HG03108 (cell line): ENCODE measurements at regions not wholly inside any gene's neighbourhood (a gene's known extent, or its start where the extent isn't known, plus 50 kb on each side); places are given as distances from the start of the nearest gene placed in this dataset.

Experiments
- ATAC-seq: cut with Tn5 transposase; IDR thresholded peaks from one replicate; pipeline ENCODE4 v1.9.1; 2021; ENCODE audit warnings: moderate library complexity; ENCODE audit not compliant: unreplicated experiment

DNA sequence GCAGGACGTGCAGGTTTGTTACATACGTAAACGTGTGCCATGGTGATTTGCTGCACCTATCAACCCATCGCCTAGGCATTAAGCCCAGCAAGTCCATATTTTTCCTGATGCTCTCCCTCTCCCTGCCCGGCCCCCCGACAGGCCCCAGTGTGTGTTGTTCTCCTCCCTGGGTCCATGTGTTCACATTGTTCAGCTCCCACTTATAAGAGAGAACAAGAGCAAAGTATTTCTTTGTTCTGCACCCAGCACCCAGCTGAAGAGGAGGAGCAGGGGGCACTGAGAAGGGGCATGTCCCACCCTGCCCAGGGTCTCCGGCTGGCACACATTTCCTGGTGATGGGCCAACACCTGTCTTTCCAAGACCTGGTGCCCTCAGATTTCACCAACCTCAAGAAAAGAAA is 251.1 kb upstream of the ARID1B start:
- ATAC-seq: no peak

DNA sequence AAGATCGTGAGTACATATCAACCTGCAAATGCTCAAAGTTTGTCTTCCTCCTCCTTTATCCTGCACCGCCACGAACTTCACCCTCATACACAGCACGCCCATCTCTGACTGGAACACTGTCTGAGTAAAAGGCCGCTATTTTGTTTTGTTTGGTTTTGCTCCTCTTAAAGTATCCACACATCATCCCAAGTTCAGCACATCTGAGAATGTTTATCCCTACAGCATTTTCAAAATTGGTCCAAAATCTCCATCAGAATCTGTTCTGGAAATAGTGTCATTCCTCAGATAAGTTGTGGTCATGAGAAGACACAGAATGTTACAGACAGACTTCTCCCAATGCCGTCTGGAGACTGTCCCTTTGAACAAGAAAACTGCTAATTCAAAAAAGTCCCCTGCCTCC is 251.6 kb upstream of the ARID1B start:
- ATAC-seq: no peak

DNA sequence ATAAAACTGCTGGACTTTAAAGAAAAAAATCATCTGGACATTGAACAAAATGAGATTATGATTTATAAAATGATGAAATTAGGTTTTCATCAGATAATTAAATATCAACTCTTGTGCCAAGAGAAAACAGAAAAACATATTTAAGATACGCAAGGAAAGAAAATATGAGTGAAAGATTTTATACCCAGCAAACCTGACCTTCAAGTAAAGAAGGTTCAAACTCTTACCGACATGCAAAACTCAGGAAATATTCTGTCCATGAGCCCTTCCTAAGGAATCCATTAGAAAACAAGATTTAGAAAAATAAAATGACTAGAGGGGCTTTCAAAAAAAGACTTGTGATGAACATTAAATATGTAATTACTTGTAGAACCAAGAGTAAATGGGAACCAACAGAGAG is 257.2 kb upstream of the ARID1B start:
- no peak for ATAC-seq

DNA sequence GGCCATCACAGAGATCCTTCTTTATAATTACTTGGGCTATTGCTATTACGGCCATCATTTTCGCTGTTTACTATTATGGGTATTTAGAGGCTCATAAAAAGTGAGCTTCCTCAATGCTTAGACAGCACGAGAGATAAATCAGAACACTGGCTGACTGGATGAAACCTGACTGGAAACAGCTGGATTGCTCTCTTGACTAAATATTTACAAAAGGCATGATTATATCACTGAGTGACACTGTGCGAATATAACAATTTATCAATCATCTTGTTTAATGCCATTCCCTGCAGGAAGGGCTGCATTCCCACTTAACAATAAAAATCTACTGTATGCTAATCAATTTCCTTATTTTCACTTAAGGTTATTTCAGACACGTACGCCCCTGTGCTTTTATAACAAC is 260.1 kb upstream of the ARID1B start:
- no peak for ATAC-seq

DNA sequence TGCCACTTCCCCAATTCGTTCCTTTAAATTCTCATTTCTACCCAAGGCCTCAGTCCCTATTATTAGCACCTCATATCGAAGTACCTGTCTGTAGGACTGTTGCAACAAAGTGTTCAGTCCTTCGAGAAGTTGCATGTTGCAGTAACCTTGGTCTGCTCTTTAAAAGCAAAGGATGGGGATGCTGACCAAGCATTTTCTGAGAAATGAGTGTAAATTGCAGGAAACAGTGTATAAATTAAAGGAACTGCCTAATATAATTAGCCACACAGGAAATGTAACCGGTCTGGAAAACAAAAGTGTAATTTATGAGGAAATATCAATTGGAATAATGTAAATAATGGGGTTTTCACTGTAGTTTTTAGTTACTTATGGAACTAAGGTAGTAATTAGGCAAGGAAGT is 261.9 kb upstream of the ARID1B start:
- no peak for ATAC-seq

DNA sequence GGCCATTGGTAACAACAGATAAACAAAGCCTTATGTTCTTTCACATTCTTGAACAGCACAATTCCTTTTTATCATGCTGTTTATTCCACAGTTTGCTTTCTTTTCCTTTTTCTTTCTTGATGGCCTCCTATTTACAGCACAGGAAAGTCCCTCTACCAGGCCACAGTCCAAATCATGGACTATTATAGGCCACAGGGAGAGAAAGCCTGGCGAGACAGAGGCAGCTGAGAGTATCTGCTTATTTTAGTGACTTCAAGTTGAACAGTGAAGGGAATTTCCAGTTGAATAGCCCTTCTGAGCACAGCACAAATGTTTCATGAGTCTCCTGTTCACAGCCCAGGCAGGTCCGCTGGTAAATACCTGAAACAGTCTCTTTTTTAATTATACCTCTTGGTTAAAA is 263.7 kb upstream of the ARID1B start:
- ATAC-seq: no peak

DNA sequence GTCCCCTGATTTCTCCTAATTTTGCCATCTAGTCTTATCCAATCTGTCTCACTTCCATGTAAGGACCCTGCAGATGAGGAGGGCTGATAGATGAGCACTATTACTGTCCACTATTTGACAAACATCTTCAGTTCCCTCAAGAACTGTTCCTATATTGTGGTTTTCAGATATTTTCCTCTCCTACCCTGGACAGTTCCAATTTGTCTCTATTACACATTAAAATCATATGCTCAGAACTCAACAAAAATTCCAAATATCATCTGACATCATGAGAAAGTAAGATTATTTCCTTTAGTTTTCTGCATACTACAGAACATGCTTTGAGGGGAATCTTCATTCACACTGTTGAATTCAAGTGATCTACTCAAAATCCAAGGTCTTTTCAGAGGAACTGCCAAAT is 265.6 kb upstream of the ARID1B start:
- ATAC-seq: no peak

DNA sequence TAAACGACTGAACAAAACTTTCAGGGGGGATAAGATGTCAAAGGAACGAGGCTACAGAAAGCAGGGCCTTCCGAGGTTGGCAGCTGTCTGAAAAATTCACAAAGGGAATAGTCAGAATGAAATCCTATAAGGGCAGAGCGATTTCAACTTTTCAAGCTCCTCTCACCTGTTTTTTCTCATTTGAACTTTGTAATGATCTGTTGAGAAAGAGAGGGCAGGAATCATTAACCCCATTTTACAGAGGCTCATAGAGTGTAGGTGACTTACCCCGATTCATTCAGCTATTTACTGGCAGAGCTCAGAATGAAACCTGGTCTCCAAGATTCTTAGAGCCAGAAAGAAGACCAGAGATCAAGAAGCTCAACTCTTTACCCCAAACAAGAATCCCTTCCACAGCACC is 266.1 kb upstream of the ARID1B start:
- no peak for ATAC-seq

DNA sequence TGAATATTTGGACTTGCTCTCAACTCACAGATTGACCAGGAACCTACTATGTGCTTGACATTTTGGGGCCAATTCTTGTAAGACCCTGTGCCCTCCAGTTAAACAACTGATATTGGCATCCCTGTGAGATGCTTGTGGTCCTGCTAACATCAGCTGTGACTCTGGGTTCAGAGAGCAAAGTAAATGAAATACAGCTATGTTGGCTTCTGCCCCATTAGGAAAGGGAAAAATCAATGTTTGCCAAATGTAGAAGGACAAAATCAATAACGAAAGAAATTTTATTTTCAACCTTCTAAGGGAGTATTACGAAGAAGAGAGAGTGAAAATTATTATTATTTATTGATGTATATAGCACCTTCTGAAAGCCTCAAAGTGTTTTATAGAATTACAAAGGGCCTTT is 266.9 kb upstream of the ARID1B start:
- no peak for ATAC-seq

DNA sequence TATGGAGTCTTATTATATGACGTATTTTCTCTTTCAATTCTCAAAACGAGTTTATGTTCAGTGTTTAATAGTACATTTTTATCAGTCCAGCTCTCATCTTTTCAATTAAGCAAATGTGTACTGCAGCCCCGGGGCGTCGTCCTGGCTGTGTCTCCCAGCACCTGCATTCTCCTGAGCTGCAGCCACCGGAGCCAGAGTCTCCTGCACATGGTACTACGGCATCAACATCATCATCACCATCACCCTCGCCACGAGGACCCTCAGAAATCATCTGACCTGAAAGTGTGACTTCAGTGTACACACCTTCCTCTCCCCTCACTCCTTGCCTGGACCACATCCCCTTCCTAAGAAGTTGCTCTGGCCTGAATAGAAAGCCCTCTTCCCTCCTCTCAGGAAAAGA is 267.7 kb upstream of the ARID1B start:
- ATAC-seq: no peak

DNA sequence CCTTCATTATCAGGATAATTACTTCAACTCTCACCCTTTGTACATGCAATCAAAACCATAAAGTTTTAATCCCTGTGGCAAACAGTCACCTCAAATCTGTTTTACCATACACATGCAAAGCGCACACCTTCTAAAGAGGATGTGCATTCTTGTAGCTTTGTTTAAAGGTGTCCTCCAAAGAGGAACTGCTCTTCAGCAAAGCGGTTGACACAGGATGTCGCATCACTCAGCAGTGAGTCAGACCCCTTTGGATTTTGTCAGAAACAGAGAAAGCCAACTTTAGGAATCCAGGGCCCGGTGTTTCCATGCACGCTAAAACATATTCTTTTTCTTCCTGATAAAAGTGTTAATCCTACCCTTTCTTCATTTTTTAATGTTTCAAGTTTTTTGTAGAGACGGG is 268.3 kb upstream of the ARID1B start:
- no peak for ATAC-seq

DNA sequence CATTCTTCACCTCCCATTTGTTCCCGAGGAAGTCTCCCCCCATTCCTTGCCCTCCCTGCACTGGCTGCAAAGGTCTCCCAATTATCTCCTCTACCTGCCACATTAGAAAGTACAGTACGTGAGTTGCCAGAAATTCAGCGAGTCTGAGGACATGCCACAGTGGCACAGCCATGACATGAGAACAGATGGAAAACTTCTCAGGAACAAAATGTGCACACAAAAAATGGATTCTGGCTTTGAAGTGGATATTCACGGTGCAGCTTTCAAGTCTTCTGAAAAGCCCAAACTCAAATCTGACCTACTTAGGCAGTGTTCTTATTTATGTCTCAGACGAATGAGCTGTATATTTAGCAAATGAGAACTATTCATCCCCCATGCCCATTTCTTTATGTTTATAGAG is 269.1 kb upstream of the ARID1B start:
- no peak for ATAC-seq

DNA sequence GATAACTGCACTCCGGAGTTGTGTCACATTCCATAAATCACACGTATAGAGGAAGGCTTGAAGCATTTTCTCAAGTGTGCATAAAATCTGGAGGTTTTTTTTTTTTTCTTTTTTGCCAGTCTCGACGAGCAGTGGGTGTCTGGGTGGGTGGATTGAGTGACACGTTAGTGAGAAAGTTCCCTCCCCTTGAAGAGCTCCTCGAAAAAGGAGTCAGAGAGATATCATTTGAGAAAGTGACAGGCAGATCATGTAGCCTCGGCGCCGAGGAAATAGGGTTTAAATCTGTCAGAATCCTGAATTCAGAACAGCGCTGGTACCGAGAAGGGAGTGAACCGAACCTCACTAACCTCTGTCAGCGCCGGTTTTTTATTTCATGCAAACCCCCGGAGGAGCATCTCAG is 269.5 kb upstream of the ARID1B start:
- ATAC-seq: no peak

DNA sequence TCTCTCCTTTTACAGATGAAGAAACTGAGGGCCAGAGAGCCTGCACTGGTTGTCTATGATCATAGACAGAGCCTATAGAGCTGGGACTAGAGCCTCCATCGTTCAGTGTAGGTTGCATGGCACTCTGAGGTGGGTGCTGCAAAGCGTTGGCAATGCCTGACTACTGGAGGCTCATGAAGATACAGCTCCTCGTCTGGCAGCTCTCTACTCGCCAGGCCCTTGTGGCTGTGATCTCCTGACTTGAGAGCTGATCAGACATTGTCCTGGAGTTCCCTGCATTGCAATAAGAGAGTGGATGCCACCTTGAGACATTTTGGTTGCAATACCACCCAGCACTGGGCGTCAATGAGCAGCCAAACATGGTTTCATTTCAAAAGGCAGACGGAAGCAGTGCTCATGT is 270.1 kb upstream of the ARID1B start:
- ATAC-seq: no peak

DNA sequence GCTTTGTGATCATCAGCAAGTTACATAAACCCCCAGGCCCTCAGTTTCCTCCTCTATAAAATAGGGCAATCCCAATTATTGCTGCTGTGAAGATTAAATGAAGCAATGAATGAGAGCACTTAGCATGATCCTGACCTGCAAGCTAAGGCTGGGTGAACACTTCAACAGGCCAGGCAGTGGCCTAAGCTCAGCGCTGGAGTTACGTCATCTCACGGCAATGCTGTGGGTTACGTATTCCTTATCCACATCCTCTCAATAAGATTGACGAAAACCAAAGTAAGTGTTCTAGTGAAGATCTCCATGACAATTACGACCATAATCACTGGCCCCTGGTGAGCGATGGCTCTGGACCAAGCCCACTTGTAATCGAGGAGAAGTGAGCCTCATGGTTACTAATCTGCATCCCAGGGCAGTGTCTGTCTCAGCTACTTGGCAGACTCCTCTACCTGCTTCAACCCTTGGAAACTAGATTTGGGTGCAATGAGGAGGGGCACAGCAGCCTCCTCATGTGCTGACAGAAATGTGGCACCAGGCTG is 274.1 kb upstream of the ARID1B start:
- ATAC-seq: no peak

DNA sequence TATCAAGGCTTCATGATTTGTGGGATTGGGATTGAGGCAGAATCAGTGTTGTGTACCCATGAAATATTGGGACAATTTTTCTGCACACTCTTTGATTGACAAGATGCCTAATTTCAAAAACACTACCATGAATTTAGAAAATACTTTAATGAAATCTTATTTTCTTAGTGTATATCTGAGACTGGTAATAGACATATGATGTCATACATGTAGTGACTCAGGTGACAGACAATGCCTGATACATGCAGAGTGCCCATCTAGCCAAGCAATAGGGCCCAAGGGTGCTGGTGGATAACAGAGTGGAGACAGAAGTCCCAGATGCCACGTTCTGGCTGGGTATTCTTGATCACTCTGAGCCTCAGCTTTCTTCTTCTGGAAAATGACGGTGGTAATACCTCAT is 279.6 kb upstream of the ARID1B start:
- ATAC-seq: no peak

DNA sequence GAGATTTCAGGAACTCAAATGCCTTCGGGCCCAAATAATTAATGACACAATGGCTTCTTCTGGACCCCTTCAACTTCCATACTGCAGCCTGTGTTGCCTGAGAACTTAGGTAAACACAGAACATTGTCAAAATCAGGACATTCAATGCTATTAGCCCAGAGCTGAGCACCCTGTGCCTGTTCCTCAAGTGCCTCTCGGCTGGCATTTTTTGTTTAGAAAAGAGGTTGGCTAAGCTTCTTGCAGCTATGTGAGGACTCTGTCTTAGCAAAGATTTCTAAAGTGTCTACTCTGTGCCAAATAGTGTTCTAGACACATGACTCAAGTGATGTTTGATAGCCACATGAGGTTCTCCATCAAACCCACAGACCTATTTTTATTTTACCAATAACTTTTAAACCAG is 289.3 kb upstream of the ARID1B start:
- no peak for ATAC-seq

DNA sequence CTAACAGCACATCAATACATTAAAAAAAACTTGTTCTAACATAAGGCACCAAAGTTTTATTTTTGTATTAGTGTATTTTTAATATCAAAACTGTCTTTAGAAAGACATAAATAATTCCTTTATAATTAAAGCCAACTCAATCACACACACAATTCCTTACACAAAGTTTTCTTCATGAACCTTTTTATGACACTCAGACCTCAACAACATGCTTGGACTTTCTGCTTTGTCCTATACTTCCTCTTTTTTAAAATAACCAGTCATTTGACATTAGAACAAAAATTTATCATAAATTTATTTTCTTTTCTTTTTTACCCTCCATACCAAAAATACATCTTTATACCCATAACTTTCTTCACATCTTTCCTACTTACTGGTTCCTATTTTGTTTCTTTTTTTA is 292.0 kb upstream of the ARID1B start:
- ATAC-seq: no peak

DNA sequence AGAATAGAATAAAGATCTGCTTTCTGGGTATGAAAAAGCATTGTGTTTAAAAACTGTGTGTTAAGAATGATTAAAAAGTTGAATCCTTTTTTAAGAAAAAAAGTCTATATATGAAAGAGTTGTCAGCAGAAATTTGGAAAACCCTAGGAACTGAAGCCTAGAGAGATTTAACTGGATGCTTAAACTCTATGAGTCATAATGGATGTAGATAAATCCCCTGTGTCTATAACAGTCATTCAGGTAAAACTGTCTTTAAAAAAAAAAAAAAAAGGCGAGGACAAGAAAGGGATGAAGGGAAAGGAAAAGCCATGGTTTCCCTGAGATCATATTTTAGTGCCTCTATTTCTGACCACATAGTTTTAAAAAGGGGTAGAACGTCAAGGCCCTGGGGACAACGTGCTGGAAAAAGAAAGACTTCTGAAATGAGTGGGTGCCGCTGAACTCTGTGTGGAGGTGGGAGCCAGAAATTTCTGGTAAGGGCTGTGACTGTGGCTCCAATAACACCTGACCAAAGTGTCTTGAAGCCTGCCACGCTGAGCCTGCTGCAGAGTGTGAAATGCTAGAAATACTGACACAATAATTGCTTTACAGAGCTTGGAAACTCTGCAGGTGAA is 302.6 kb upstream of the ARID1B start:
- ATAC-seq: no peak

DNA sequence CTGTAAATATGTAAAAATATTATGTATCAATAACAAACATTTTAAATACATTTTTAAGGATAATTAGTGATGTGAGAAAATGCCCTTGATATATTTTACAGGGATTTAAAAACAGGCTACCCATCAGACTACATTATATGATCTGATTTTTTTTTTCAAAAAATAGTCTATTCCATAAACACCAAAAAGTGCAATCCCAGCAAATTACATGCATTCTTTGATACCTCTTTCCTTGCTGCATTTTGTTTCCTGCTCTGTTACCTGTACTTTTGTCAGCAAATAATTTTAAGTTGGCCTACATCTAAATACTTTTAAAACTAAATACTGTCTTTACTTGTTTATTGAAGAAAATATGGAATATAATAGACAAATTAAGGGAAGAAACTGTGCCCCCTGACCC is 306.2 kb upstream of the ARID1B start:
- ATAC-seq: no peak

DNA sequence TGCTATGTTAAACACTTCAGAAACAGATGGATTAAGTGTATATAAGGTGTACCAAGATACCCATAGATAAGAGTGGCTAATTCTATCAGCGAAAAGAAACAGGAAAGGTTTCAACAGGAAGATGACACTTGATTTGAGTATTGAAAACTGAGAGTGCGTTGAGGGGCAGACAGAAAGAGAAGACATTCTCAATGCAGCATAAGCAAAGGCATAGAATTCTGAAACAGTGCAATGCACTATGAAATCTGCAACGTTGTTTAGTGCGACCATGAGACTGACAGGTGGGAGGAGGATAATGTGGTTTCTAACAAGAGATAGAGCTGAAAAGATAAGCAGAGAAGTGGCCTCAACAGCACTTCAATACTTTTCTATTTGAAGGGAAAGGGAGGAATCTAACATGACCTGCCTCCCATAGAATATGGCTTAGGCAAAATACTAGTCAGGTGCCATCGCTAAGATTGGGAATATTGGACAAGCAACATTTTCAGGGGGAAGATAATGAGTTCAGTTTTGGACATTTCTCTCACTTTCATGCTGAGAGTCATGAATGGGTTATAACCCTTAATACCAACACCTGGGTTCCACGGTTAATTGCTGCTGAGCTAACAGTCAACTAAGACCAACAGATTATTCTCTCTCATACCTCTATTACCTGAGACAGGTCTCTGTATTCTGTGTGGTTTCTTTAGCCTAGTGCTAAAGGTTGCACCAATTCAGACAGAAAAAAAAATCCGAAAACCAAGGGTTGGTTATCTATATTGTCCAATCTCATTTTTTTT is 312.9 kb upstream of the ARID1B start:
- ATAC-seq: no peak

DNA sequence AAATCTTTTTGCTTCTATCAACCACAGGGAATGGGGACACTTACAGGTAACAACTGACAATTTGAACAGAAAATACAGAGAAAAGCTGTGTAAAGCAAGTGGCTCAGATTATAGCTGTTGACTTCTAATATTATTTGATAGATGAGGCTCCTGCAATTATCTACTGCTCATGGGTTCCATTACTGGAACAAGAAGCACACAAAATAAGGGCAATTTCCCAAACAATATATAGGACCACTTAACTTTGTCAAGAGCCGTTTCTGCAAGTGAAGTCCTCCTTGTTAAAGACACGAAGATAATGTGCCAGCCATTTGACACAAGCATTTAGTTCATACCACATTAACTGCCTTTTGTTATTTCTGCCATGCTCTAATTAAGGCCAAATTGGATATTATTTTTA is 315.5 kb upstream of the ARID1B start:
- no peak for ATAC-seq

DNA sequence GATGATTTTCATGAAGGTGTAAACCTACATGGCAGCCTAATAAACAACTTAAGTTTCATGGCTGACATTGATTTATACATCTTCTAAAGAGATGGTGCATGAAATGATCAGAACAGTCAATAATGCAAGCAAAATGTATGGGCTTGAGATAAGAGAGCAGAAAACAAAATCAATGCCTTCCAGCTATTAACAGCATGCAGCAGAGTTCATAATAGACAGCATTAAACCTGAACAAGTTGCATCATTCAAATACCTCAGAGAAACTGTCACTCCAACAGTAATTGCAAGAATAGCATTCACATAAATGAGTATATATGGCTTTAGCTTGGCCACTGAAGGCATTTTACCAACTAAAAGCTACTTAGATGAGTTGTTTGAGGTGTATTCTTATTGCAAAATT is 319.6 kb upstream of the ARID1B start:
- ATAC-seq: no peak
